Nephron progenitor cell (in vitro differentiated cells): ENCODE measurements at regions not wholly inside any gene's neighbourhood (a gene's known extent, or its start where the extent isn't known, plus 50 kb on each side); places are given as distances from the start of the nearest gene placed in this dataset.

Experiments
- DNase-seq: peaks from one replicate; pipeline ENCODE4 v3.0.0; 2021
- H3K27ac Mint-ChIP-seq: 2 replicates; pipeline ENCODE4 v1.8.0; 2021; ENCODE audit warnings: mild to moderate bottlenecking, moderate library complexity, mixed read lengths
- H3K27me3 Mint-ChIP-seq: 2 replicates; pipeline ENCODE4 v1.8.0; 2021; ENCODE audit warnings: mild to moderate bottlenecking, low read depth, mixed read lengths; ENCODE audit not compliant: poor library complexity
- H3K36me3 Mint-ChIP-seq: 2 replicates; pipeline ENCODE4 v1.8.0; 2021; ENCODE audit warnings: low read depth, mixed read lengths
- H3K4me1 Mint-ChIP-seq: 2 replicates; pipeline ENCODE4 v1.8.0; 2021; ENCODE audit warnings: mixed read lengths
- H3K4me3 Mint-ChIP-seq: 2 replicates; pipeline ENCODE4 v1.8.0; 2021; ENCODE audit warnings: mild to moderate bottlenecking, moderate library complexity, mixed read lengths
- H3K9me3 Mint-ChIP-seq: 2 replicates; pipeline ENCODE4 v1.8.0; 2021; ENCODE audit warnings: mild to moderate bottlenecking, moderate library complexity, mixed read lengths
- CTCF ChIP-seq: fragments of 200-600 bp; sonication (generic); IDR thresholded peaks from 2 replicates; pipeline ENCODE4 v1.5.0; 2021; ENCODE audit warnings: antibody characterized with exemption

DNA sequence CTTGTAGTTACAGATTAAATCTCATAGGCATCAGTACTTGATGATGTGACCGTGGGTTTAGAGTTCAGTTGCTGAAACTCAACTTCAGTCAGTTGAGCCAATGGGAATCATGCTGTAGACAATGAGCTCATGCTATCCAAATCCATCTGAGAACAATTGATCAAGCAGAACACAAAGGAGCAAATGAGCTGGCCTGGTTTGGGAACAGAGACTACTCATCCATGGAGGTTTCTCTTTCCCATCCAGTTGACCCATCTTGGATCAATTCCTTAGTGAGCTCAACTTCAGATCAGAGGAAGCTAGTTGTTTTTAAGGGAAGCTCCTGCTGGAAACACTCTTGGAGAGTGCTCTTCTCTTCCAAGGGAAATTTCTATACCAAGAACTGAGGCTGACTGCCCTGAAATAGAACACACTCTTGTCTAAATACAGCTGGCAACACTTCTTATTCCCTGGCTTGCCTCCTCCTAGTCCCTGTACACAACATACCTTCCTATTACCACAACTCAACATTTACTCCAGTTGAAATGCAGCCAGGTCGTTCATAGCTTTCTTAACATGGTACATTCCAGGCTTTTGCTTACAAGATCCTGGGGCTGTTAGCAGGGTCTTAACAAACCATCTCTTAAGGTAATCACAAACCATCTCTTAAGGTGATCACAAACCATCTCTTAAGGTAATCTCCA, 203.9 kb upstream of the PRDM1 start:
- no peak for TF ChIP-seq CTCF
- no peak for DNase-seq
- Mint-ChIP-seq H3K27ac (no peak overlapping the region), H3K9me3 (no peaks in the 10 kb centered on the region), H3K4me3 (no peak overlapping the region), H3K27me3 (peaks cover 7% of the 10 kb centered on the region), H3K4me1 (peaks cover 46% of the 10 kb centered on the region), H3K36me3 (no peaks in the 10 kb centered on the region)

DNA sequence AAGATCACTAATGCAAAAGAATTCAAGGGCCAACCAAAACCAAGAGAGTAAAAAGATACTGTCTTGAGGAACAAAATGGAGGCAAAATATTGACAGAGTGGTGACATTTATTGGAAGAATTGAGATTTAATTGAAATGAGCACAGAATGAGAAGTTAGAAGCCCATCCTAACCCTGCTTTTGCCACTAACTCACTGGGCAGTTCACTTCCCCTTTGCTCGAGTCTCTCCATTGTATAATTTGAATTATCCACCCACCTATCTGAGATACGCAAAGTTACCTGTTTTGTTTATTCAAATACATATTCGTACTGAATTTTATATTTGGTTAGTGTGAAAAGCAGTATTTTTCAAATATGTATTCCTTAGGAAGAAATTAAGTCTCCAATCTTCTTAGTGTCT, 204.5 kb upstream of the PRDM1 start:
- Mint-ChIP-seq H3K27me3 (peaks cover 7% of the 10 kb centered on the region), H3K4me1 (peaks cover 39% of the 10 kb centered on the region), H3K36me3 (no peaks in the 10 kb centered on the region), H3K4me3 (no peak overlapping the region), H3K27ac (no peak overlapping the region), H3K9me3 (no peaks in the 10 kb centered on the region)
- TF ChIP-seq CTCF = no peak
- no peak for DNase-seq

DNA sequence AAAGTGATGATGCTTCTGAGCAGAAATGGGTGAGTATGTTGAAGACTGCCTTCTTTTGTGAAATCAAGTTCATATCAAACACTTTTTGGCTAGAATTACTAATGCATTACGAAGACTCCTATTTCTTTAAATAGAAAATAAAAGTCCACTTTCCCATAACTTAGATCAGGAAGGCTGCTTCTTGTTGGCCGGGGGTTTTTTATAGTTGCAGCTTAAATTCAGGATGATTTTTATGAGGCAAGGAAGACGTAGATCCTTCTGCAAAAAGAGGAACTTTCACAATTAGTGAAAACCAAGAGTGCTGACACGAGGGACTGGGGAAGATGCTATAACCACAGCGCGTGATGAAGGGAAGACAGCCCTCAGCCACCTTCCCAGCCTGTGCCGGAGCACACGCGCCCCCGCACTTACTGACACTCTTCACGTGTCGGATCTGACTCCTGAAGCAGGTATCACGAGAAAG, 206.1 kb upstream of the PRDM1 start:
- no peak for TF ChIP-seq CTCF

GRCh38 chr6:105879146-105879545, 207.0 kb upstream of the PRDM1 start:
- peaks cover 4% of the 10 kb centered on the region for H3K27me3 Mint-ChIP-seq
- DNase-seq = no peak
- TF ChIP-seq CTCF = no peak
- H3K4me1 Mint-ChIP-seq = peaks cover 32% of the 10 kb centered on the region
- no peak overlapping the region for H3K4me3 Mint-ChIP-seq
- no peak overlapping the region for H3K27ac Mint-ChIP-seq
- no peaks in the 10 kb centered on the region for H3K36me3 Mint-ChIP-seq
- H3K9me3 Mint-ChIP-seq = no peaks in the 10 kb centered on the region

More for the DNA sequence above, 206.1 kb upstream of the PRDM1 start:
- Mint-ChIP-seq H3K9me3 (no peaks in the 10 kb centered on the region), H3K27me3 (peaks cover 4% of the 10 kb centered on the region), H3K4me1 (peaks cover 36% of the 10 kb centered on the region), H3K27ac (no peak overlapping the region), H3K36me3 (no peaks in the 10 kb centered on the region), H3K4me3 (peak overlapping the region; percentile 3)
- no peak for DNase-seq

GRCh38 chr6:105875974-105876640, 210.0 kb upstream of the PRDM1 start:
- H3K27me3 Mint-ChIP-seq = peaks cover 4% of the 10 kb centered on the region
- no peak overlapping the region for H3K4me3 Mint-ChIP-seq

More at GRCh38 chr6:105875974-105876640, 210.0 kb upstream of the PRDM1 start:
- Mint-ChIP-seq H3K4me1 (peaks cover 23% of the 10 kb centered on the region), H3K27ac (peak overlapping the region; percentile 47), H3K9me3 (no peaks in the 10 kb centered on the region), H3K36me3 (no peaks in the 10 kb centered on the region)
- TF ChIP-seq CTCF = no peak
- DNase-seq = no peak
